ENCODE measurements at regions not wholly inside any gene's neighbourhood (a gene's known extent, or its start where the extent isn't known, plus 50 kb on each side); places are given as distances from the start of the nearest gene placed in this dataset.

DNA sequence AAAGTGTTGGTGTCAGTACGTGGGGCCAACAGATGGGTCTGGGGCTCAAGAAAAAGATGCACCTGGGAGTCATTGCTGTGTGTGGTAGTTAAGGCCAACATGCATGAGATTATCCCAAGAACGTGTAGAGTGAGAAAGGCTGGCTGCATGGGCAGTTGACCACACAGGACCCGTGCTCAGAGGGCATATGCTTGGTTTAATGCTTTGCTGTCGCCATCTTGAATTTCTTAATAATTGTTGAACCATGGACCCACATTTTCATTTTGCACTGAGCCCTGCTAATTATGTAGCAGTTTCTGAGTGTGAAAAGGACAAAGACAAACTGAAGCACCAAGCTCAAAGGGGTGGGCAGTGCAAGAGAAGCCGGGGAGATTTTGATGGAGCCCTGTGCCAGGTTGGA is 148.1 kb downstream of the CYP26B1 start:
- no peak for DNase-seq
- Histone ChIP-seq H3K9me3 (no peaks in the 10 kb centered on the region), H3K4me1 (no peaks in the 10 kb centered on the region), H3K27ac (no peak overlapping the region), H3K27me3 (peaks cover 0 to 22% (median 14%) of the 10 kb centered on the region in 7 donors), H3K36me3 (no peaks in the 10 kb centered on the region), H3K4me3 (no peak overlapping the region)
- 87 to 93% methylated on average over 5 of the region's 5 CpGs for WGBS, 2 donors
- intact Hi-C loops (cut with DNase I): loop anchor here in 4 of 10 donors (5.0 to 10.0 kb wide), 5 partner anchors 77 to 452 kb away; no protein-coding TSS in a partner anchor
- no peak for ATAC-seq
- TF ChIP-seq, protein P1, sequence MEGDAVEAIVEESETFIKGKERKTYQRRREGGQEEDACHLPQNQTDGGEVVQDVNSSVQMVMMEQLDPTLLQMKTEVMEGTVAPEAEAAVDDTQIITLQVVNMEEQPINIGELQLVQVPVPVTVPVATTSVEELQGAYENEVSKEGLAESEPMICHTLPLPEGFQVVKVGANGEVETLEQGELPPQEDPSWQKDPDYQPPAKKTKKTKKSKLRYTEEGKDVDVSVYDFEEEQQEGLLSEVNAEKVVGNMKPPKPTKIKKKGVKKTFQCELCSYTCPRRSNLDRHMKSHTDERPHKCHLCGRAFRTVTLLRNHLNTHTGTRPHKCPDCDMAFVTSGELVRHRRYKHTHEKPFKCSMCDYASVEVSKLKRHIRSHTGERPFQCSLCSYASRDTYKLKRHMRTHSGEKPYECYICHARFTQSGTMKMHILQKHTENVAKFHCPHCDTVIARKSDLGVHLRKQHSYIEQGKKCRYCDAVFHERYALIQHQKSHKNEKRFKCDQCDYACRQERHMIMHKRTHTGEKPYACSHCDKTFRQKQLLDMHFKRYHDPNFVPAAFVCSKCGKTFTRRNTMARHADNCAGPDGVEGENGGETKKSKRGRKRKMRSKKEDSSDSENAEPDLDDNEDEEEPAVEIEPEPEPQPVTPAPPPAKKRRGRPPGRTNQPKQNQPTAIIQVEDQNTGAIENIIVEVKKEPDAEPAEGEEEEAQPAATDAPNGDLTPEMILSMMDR (IDR thresholded peaks at IDR 0.05): no peak

DNA sequence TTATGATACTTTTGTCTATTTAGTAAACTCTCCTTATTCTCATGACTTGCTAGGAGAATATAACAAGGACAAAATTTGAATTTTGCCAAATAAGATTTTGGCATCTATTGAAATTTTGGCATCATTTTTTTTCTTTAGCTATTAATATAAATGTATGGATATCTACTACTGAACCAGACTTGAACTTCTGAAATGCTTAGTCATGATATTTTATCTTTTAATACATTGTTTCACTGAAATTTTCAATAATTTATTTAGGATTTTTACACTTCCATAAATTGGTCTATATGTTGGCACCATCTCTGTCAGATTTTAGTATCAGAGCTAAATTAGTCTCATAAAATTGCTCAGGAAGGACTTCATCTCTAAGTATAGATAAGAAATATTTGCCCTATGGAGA is 149.8 kb downstream of the CYP26B1 start:
- DNase-seq: no peak
- intact Hi-C loops (cut with DNase I): loop anchor here in 4 of 10 donors (5.0 to 10.0 kb wide), 5 partner anchors 76 to 451 kb away; no protein-coding TSS in a partner anchor
- Histone ChIP-seq H3K9me3 (no peaks in the 10 kb centered on the region), H3K4me3 (no peak overlapping the region), H3K4me1 (no peaks in the 10 kb centered on the region), H3K36me3 (no peaks in the 10 kb centered on the region), H3K27ac (no peak overlapping the region), H3K27me3 (peaks cover 0 to 22% (median 10%) of the 10 kb centered on the region in 7 donors)
- ATAC-seq: no peak
- TF ChIP-seq, protein P1 (IDR thresholded peaks at IDR 0.05): no peak

DNA sequence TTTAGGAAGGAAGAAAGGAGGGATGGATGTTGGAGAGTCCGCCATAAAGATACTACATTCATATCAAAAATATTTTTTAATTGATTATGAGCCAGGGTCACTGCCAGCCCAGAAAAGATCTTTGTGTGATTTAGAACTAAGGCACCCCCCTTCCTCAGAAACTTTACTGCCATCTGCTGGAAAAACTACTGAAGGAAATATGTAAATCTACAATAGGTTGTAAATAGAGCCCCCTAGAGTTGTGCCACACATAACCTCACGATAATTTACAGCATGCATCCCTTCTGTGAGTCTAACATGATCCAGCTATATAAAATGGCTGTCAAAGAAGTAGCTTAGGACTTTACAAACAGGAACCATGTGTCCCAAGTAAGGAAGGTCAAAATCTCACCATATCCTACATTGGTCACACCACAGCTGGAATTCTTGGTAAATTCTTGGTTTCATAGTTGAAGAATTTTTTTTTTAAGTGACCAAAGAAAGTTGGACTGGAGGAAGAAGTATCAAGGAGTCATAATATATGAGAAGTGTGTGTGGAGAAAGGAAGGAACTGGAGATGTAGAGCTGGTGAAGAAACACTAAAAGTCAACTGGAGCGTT is 152.5 kb downstream of the CYP26B1 start:
- no peak overlapping the region for H3K27ac ChIP-seq
- intact Hi-C loops (cut with DNase I): loop anchor here in 4 of 10 donors (5.0 to 10.0 kb wide), 5 partner anchors 73 to 448 kb away; no protein-coding TSS in a partner anchor
- no peak for ATAC-seq

DNA sequence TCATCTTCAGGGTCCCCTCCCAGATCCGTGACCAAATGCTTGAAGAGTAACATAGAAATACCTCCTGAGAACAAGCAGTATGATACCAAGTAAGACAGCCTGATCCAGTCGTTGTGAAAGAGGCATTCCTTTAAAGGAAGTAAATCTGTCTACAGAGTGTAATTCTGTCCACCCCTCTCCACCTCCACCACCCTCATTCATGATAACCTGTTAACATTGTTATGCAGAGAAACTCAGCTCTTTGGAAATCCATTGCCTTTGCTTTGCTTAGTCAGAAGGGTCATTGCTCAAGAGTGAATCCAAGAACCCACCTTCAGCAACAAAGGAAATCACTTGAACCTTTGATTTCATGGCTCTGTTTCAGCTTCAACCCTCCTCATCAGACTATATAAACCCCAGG is 155.6 kb downstream of the CYP26B1 start:
- Histone ChIP-seq H3K27ac (no peak overlapping the region), H3K4me3 (no peak overlapping the region), H3K27me3 (peaks cover 0 to 3% (median 0%) of the 10 kb centered on the region in 7 donors), H3K9me3 (no peaks in the 10 kb centered on the region), H3K4me1 (no peaks in the 10 kb centered on the region), H3K36me3 (no peaks in the 10 kb centered on the region)
- DNase-seq (no peak), ATAC-seq (no peak)
- TF ChIP-seq, protein P1 (IDR thresholded peaks at IDR 0.05): no peak
- intact Hi-C loops (cut with DNase I): loop anchor here in 4 of 10 donors (5.0 to 10.0 kb wide), 3 partner anchors 187 to 387 kb away; no protein-coding TSS in a partner anchor
- 68 to 72% methylated on average over 2 of the region's 2 CpGs for whole genome bisulfite sequencing, 2 donors

More for the DNA sequence above, 152.5 kb downstream of the CYP26B1 start:
- no peak overlapping the region for H3K4me3 ChIP-seq
- no peaks in the 10 kb centered on the region for H3K4me1 ChIP-seq
- DNase-seq: no peak
- H3K9me3 ChIP-seq: no peaks in the 10 kb centered on the region
- peaks cover 0 to 22% (median 6%) of the 10 kb centered on the region in 7 donors for H3K27me3 ChIP-seq
- TF ChIP-seq, protein P1 (IDR thresholded peaks at IDR 0.05): peak in 8 of 9 donors; percentile 12 to 52 (median 44)
- H3K36me3 ChIP-seq: no peaks in the 10 kb centered on the region
- 78% methylated on average over 3 of the region's 3 CpGs for WGBS, 2 donors
